ENCODE measurements at regions not wholly inside any gene's neighbourhood (a gene's known extent, or its start where the extent isn't known, plus 50 kb on each side); places are given as distances from the start of the nearest gene placed in this dataset.

GRCh38 chr2:13193075-13193474 lies 476.3 kb downstream of the TRIB2 start:
- no peak overlapping the region for H2BK12ac ChIP-seq (ENCODE audit: insufficient read length, low read depth, low read length)
- Mint-ChIP-seq H3K9me3 (no peaks in the 10 kb centered on the region), H3K4me3 (no peak overlapping the region), H3K4me1 (no peaks in the 10 kb centered on the region), H3K27ac (no peak overlapping the region), H3K36me3 (ENCODE audit: insufficient read depth in 1 of 3, low read depth in 3 of 3) (no peaks in the 10 kb centered on the region), H3K27me3 (ENCODE audit: low read depth) (no peaks in the 10 kb centered on the region)
- no peak overlapping the region for H3T11ph ChIP-seq (ENCODE audit: low read length)
- H3K79me2 ChIP-seq (ENCODE audit: insufficient read depth, low read length), result no peaks in the 10 kb centered on the region
- H4K5ac ChIP-seq (ENCODE audit: insufficient read length, low read depth, low read length), result no peak overlapping the region
- no peak overlapping the region for H2AFZ ChIP-seq (ENCODE audit: low read length)
- no peak overlapping the region for H2BK120ac ChIP-seq (ENCODE audit: low read depth, low read length, poor library complexity, severe bottlenecking)
- H3K9ac ChIP-seq (ENCODE audit: extremely low read depth, insufficient read length, low read length), result no peak overlapping the region
- TF ChIP-seq CTCF (conservative IDR thresholded peaks at IDR 0.05), result no peak
- H3K9me3 ChIP-seq (ENCODE audit: control insufficient read depth, low read depth, low read length), result no peaks in the 10 kb centered on the region
- H2AK5ac ChIP-seq (ENCODE audit: insufficient read length, low read length), result no peak overlapping the region
- H3K4ac ChIP-seq (ENCODE audit: low read depth, low read length), result no peak overlapping the region
- no peak overlapping the region for H4K8ac ChIP-seq (replicated peaks; ENCODE audit: insufficient read length, low read depth, low read length)
- H3K23me2 ChIP-seq (ENCODE audit: insufficient read length, low read depth, low read length, poor library complexity, severe bottlenecking), result no peaks in the 10 kb centered on the region
- no peak overlapping the region for H3K4me2 ChIP-seq (ENCODE audit: insufficient read depth, insufficient read length, low read length)
- H3K14ac ChIP-seq (ENCODE audit: insufficient read depth, low read length), result no peak overlapping the region
- H3K4me1 ChIP-seq (ENCODE audit: insufficient read depth, low read length), result no peaks in the 10 kb centered on the region
- no peak overlapping the region for H4K91ac ChIP-seq (ENCODE audit: insufficient read length, low read depth, low read length)
- H3K18ac ChIP-seq (ENCODE audit: insufficient read length, low read depth, low read length), result no peak overlapping the region
- no peak overlapping the region for H2BK5ac ChIP-seq (ENCODE audit: insufficient read length, low read length)
- WGBS (ENCODE audit: extremely low coverage, insufficient read length, low lambda C conversion rate), result no CpG with 5 or more reads among the region's 4 CpGs
- no peak for DNase-seq
- no peak overlapping the region for H3K27ac ChIP-seq (ENCODE audit: insufficient read length, low read depth, low read length)
- no peaks in the 10 kb centered on the region for H3K79me1 ChIP-seq (ENCODE audit: insufficient read depth, low read depth, low read length, poor library complexity, severe bottlenecking)
- H3K56ac ChIP-seq (ENCODE audit: insufficient read length, low read depth, low read length), result no peak overlapping the region
- no peaks in the 10 kb centered on the region for H3K27me3 ChIP-seq (ENCODE audit: insufficient read depth, low read length)
- H2BK15ac ChIP-seq (ENCODE audit: low read depth, low read length), result no peak overlapping the region
- H3K23ac ChIP-seq (ENCODE audit: insufficient read length, low read depth, low read length), result no peak overlapping the region
- H4K20me1 ChIP-seq (ENCODE audit: control insufficient read depth, insufficient read depth, insufficient read length), result no peaks in the 10 kb centered on the region
- no peak overlapping the region for H2BK20ac ChIP-seq (ENCODE audit: low read depth, low read length, poor library complexity, severe bottlenecking)
